Stimulated activated naive CD8-positive, alpha-beta T cell treated with anti-CD3 and anti-CD28 coated beads, Interleukin-15, amount 100 ng/mL, for 72 hours (primary cell): ENCODE measurements at regions not wholly inside any gene's neighbourhood (a gene's known extent, or its start where the extent isn't known, plus 50 kb on each side); places are given as distances from the start of the nearest gene placed in this dataset.

ENCODE experiments used
- ATAC-seq: fragments of 150-1000 bp; cut with Tn5 transposase; 2 replicates; pipeline ENCODE4 v1.10.0; 2021; ENCODE audit warnings: mild to moderate bottlenecking, moderate library complexity
- DNase-seq, 2 donors: peaks; one replicate each; pipeline ENCODE4 v3.0.0; 2021 to 2022
- H3K27ac Mint-ChIP-seq, 2 donors: one replicate each; pipeline ENCODE4 v1.8.0; 2022; ENCODE audit warnings: mild to moderate bottlenecking in 2 of 2, mixed read lengths in 2 of 2, moderate library complexity in 2 of 2
- H3K27me3 Mint-ChIP-seq: one replicate; pipeline ENCODE4 v1.8.0; 2022; ENCODE audit warnings: mixed read lengths
- H3K4me1 Mint-ChIP-seq: one replicate; pipeline ENCODE4 v1.8.0; 2022; ENCODE audit warnings: mild to moderate bottlenecking, mixed read lengths
- H3K4me3 Mint-ChIP-seq, 2 donors: one replicate each; pipeline ENCODE4 v1.8.0; 2022; ENCODE audit warnings: mild to moderate bottlenecking in 2 of 2, mixed read lengths in 2 of 2, moderate library complexity in 1 of 2
- H3K9me3 Mint-ChIP-seq, 2 donors: one replicate each; pipeline ENCODE4 v1.8.0; 2022; ENCODE audit warnings: mixed read lengths in 2 of 2

GRCh38 chr10:105800641-105801040 lies 1159.6 kb downstream of the SORCS3 start:
- Mint-ChIP-seq H3K9me3 (no peaks in the 10 kb centered on the region), H3K27ac (no peak overlapping the region), H3K27me3 (no peaks in the 10 kb centered on the region), H3K4me1 (no peaks in the 10 kb centered on the region), H3K4me3 (no peak overlapping the region)
- ATAC-seq (no peak), DNase-seq (no peak)

- no peak for ATAC-seq
- no peaks in the 10 kb centered on the region for H3K9me3 Mint-ChIP-seq
Observed at GRCh38 chr10:105798328-105798889, 1157.3 kb downstream of the SORCS3 start.

DNA sequence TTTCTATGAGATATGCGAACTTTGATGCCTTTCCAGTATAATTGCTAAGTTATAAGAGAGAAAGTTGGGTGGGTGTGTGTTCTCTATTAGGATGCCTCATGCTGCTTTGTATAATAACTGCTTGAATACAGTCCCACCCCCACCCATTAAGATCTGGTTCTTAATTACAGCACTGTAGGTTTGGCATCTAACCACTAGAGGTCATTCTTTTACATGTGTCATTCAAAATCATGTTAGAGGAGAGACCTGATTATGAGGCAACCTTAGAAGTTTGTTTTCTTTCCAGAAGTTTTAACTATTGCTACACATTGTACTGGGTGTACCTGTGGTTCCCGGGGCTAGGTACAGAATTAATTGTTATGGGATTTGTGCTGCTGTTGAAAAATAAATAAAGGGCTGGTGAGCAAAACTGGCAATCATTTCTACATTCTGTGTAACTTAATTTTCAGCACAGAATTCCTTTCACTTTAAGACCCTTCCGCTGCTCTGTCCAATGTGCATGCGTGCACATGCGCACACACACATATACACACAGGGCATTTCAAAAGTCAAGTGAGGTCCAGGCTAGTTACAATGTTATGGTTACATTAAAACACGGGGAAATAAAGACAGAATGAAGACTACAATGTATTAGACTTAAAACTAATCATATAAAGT lies 1156.3 kb downstream of the SORCS3 start:
- no peaks in the 10 kb centered on the region for H3K9me3 Mint-ChIP-seq
- DNase-seq = no peak
- no peaks in the 10 kb centered on the region for H3K4me1 Mint-ChIP-seq
- no peaks in the 10 kb centered on the region for H3K27me3 Mint-ChIP-seq
- H3K4me3 Mint-ChIP-seq = no peak overlapping the region
- peak; percentile 35 for ATAC-seq
- no peak overlapping the region for H3K27ac Mint-ChIP-seq

More at GRCh38 chr10:105798328-105798889, 1157.3 kb downstream of the SORCS3 start:
- no peak overlapping the region for H3K4me3 Mint-ChIP-seq
- no peaks in the 10 kb centered on the region for H3K4me1 Mint-ChIP-seq
- DNase-seq = no peak
- H3K27me3 Mint-ChIP-seq = no peaks in the 10 kb centered on the region
- H3K27ac Mint-ChIP-seq = no peak overlapping the region

DNA sequence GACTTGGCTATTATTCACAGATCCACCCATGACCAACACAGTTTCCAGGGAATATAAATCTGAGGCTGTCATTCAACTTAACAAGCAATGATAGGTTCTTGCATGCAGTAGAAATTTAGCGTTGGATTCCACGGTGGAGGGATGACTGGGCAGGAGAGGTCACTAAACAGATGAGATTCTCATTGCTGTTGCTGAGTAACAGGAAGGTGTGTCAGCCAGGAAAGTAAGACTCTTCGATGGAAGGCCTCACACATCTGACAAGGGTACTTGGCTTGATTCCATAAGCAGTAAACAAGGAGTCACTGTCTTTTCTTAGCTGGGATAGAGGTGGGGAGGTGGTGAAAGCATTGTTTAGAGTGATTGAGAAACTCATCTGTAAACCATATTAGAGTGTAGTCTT lies 1152.0 kb downstream of the SORCS3 start:
- no peak for DNase-seq

GRCh38 chr10:105785721-105786120 lies 1144.6 kb downstream of the SORCS3 start:
- no peak for ATAC-seq
- Mint-ChIP-seq H3K4me3 (no peak overlapping the region), H3K27ac (no peak overlapping the region), H3K9me3 (peaks cover 6 to 21% of the 10 kb centered on the region in 2 donors), H3K4me1 (no peaks in the 10 kb centered on the region), H3K27me3 (no peaks in the 10 kb centered on the region)
- DNase-seq = no peak

More for the DNA sequence above, 1152.0 kb downstream of the SORCS3 start:
- Mint-ChIP-seq H3K9me3 (no peaks in the 10 kb centered on the region), H3K4me3 (no peak overlapping the region), H3K27me3 (no peaks in the 10 kb centered on the region), H3K27ac (no peak overlapping the region), H3K4me1 (no peaks in the 10 kb centered on the region)
- no peak for ATAC-seq

GRCh38 chr10:105783936-105784483 lies 1142.9 kb downstream of the SORCS3 start:
- no peak for ATAC-seq
- Mint-ChIP-seq H3K27me3 (no peaks in the 10 kb centered on the region), H3K4me1 (no peaks in the 10 kb centered on the region), H3K4me3 (no peak overlapping the region), H3K27ac (no peak overlapping the region), H3K9me3 (peaks cover 6 to 21% of the 10 kb centered on the region in 2 donors)
- no peak for DNase-seq

DNA sequence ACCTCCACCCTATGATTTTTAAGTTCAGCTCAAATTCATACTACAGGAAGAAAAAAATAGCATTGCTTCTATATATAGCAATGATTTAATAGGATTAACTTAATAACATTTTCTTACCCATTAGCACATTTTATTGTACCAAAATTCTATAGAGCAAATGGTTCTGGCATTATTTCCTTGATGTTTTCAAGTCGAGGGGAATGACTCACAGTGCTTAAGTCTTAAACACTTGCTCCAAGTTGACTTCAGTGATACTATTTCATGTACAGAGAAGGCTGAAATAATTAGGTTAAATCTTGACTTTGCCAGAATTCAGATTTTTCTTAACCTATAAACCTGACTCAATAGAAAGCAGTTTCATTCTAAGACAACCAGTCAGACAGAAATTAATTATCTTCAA lies 1133.8 kb downstream of the SORCS3 start:
- ATAC-seq (no peak), DNase-seq (no peak)
- no peak overlapping the region for H3K4me3 Mint-ChIP-seq
- no peaks in the 10 kb centered on the region for H3K4me1 Mint-ChIP-seq
- no peak overlapping the region for H3K27ac Mint-ChIP-seq
- no peaks in the 10 kb centered on the region for H3K27me3 Mint-ChIP-seq
- H3K9me3 Mint-ChIP-seq = no peaks in the 10 kb centered on the region

- Mint-ChIP-seq H3K27ac (no peak overlapping the region), H3K4me1 (no peaks in the 10 kb centered on the region), H3K4me3 (no peak overlapping the region), H3K27me3 (no peaks in the 10 kb centered on the region), H3K9me3 (no peaks in the 10 kb centered on the region)
- no peak for DNase-seq
- no peak for ATAC-seq
Observed at GRCh38 chr10:105774351-105774750, 1133.3 kb downstream of the SORCS3 start.

DNA sequence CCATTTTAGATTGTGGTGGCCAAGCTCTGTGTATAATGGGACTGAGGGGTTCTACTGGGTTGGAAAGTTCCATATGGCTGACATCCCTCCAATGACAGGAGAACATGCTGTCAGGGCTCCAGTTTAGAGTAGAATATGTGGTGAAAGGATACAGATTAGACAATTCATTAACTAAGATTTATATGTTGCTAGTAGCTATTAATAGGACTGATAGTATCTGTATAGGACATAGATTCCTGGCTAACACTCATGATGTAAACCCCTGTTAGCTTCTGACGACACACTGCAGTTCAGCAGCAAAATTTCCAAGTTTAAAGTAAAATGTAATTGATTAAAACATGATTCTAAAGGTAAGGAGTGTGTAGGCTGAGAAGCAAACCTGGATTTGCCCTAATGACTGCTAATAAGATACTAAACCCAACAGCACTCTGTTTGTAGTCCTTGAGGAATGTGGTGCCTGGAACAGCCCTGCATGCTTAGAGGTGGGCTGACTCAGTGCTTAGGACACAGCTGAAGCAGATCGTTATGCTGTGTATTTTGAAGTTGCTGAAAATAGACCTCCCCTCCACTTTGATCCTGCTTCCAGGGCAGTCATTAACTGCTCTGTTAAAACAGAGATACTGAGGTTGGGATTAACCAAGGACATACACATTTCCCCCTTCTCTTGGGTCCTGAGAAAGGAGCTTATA lies 1129.6 kb downstream of the SORCS3 start:
- Mint-ChIP-seq H3K4me3 (no peak overlapping the region), H3K4me1 (no peaks in the 10 kb centered on the region)

GRCh38 chr10:105769248-105770184 lies 1128.4 kb downstream of the SORCS3 start:
- H3K27ac Mint-ChIP-seq = no peak overlapping the region
- no peaks in the 10 kb centered on the region for H3K4me1 Mint-ChIP-seq
- ATAC-seq = no peak
- DNase-seq = no peak
- H3K4me3 Mint-ChIP-seq = no peak overlapping the region
- H3K9me3 Mint-ChIP-seq = no peaks in the 10 kb centered on the region
- H3K27me3 Mint-ChIP-seq = no peaks in the 10 kb centered on the region

More for the DNA sequence above, 1129.6 kb downstream of the SORCS3 start:
- no peak for ATAC-seq
- no peak overlapping the region for H3K27ac Mint-ChIP-seq
- no peaks in the 10 kb centered on the region for H3K27me3 Mint-ChIP-seq
- no peaks in the 10 kb centered on the region for H3K9me3 Mint-ChIP-seq
- no peak for DNase-seq

- no peaks in the 10 kb centered on the region for H3K4me1 Mint-ChIP-seq
- no peak overlapping the region for H3K4me3 Mint-ChIP-seq
- H3K9me3 Mint-ChIP-seq = peaks cover 0 to 7% of the 10 kb centered on the region in 2 donors
- H3K27ac Mint-ChIP-seq = no peak overlapping the region
- DNase-seq (no peak), ATAC-seq (no peak)
- no peaks in the 10 kb centered on the region for H3K27me3 Mint-ChIP-seq
Observed at GRCh38 chr10:105763611-105764010, 1122.5 kb downstream of the SORCS3 start.

- no peaks in the 10 kb centered on the region for H3K4me1 Mint-ChIP-seq
- H3K9me3 Mint-ChIP-seq = peaks cover 0 to 7% of the 10 kb centered on the region in 2 donors
- DNase-seq (no peak), ATAC-seq (no peak)
- H3K4me3 Mint-ChIP-seq = no peak overlapping the region
- no peaks in the 10 kb centered on the region for H3K27me3 Mint-ChIP-seq
- no peak overlapping the region for H3K27ac Mint-ChIP-seq
Observed at GRCh38 chr10:105761576-105762260, 1120.6 kb downstream of the SORCS3 start.

GRCh38 chr10:105759669-105760068 lies 1118.6 kb downstream of the SORCS3 start:
- H3K4me1 Mint-ChIP-seq = no peaks in the 10 kb centered on the region
- DNase-seq = no peak
- H3K27ac Mint-ChIP-seq = no peak overlapping the region
- H3K9me3 Mint-ChIP-seq = peaks cover 0 to 7% of the 10 kb centered on the region in 2 donors
- no peak for ATAC-seq
- no peak overlapping the region for H3K4me3 Mint-ChIP-seq
- no peaks in the 10 kb centered on the region for H3K27me3 Mint-ChIP-seq

DNA sequence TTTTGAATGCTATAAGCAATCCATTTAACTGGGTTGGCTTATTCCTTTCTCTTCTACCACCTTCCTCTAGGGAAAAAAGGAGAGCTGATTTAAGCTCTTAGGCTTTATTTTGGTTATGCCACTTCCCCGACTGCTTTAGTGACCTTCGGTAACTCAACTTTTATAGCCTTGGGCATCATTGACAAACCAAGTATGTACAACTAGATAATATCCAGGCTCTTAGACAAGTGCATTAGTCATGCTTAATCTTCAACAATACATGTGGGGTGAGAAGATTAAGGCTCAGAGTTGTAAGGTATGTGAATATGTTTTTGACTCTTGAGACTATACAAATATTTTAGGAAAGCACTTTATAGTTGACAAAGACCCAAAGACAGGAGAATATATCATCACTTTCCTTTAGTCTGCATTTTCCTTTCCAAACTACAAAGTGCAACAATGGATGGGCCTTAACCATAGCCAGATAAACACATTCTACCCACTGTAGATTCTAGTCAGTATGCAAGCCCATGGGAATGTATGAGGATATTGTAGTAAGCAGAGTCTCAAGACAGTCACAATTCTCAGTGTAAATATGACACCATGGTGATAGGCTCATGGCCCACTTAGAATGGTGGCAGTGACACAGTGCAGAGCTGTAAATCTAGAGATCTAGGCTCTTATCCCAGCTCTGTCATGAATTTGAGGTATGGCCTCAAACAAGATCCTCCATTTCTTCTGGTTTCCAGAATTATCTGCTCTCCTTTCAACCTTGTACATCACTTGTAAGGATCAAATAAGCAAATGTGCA lies 1117.3 kb downstream of the SORCS3 start:
- ATAC-seq (no peak), DNase-seq (no peak)
- H3K4me1 Mint-ChIP-seq = no peaks in the 10 kb centered on the region
- peaks cover 0 to 2% of the 10 kb centered on the region in 2 donors for H3K9me3 Mint-ChIP-seq
- H3K27ac Mint-ChIP-seq = no peak overlapping the region
- no peaks in the 10 kb centered on the region for H3K27me3 Mint-ChIP-seq
- no peak overlapping the region for H3K4me3 Mint-ChIP-seq
